ENCODE measurements at regions not wholly inside any gene's neighbourhood (a gene's known extent, or its start where the extent isn't known, plus 50 kb on each side); places are given as distances from the start of the nearest gene placed in this dataset.
"Not testable (repeated sequence)": the region's sequence is repeated elsewhere in the genome, so short reads cannot be mapped to it uniquely, and the experiment has no call there.

DNA sequence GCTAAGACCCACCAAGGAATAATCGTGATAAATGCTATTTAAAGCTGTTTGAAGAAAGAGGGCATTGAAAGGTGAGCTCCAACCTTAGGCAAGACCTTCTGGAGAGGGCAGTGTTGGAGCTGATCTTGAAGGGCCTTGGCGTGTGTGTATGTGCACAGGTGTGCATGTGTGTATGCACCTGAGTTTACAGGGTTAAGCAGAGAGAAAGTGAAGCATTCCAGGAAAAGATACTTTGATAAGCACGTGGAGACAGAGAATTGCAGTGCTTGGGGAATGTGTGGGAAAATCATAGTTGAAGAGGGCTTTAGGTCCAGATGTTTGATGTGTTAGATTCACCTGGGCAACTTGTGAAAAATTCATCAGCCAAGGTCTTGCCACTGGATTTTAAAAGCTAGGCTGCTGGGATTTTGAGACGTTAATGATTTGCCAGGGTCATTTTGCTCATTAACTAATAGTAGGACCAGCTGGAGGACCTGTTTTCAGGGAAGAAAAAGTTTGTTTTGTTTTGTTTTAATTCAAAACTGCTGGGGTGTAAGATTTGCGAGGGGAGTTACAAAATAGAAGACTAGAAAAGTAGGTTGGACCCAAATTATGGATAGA is 78.3 kb upstream of the ANKRD55 start:
- DNase-seq = no peak

- no peak for DNase-seq
These were observed 77.6 kb upstream of the ANKRD55 start for GRCh38 chr5:56310711-56311204.

DNA sequence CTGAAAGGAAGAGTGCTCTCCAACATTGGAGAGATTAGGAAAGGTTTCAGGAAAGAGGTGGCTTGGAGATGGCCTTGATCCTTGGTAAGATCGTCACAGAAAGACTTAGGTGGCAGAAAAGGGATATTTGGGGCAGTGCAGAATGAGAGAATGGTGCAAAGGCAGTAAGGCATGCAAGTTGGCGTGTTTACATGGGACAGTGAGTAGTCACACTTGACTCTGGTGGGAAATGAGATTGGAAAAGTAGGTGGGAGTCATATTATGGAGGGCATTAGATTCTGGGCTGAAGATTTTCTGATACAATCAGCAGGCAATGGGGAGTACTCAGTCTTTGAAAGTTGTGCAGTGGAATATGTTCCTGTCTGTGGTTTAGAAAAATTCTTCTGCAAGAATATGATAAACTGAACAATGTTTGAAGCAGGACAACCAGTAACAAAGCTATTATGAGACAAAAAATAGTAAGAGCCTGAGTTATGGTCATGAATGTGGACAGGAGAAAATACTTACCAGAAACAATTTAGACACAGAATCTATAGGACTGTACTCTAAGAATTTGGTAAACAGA is 76.2 kb upstream of the ANKRD55 start:
- DNase-seq = no peak

DNA sequence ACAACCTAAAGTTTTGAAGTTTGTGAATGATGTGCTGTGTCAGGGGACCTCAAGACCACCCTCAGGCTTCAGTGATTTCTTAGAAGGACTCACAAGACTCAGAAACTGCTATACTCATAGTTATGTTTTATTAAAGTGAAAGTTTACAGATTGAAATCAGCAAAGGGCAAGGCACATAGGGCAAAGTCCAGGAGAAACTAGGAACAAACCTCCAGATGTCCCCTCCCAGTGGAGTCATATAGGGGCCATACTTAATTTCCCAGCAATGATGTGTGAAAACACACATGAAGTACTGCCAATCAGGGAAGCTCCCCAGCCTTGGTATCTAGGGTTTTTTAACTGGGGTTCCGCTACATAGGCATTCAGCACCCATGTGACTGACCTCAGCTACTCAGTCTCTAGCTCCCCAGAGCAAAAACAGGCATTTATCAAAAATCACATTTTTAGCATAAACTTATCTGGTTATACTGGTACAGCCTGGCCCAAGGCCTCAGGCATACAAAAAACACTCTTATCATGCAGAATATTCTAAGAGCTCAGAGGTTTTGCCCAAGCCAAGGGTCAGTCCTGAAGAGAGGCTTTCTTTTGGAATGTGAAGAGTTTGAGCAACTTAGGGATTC is 74.7 kb upstream of the ANKRD55 start:
- no peak for DNase-seq

DNA sequence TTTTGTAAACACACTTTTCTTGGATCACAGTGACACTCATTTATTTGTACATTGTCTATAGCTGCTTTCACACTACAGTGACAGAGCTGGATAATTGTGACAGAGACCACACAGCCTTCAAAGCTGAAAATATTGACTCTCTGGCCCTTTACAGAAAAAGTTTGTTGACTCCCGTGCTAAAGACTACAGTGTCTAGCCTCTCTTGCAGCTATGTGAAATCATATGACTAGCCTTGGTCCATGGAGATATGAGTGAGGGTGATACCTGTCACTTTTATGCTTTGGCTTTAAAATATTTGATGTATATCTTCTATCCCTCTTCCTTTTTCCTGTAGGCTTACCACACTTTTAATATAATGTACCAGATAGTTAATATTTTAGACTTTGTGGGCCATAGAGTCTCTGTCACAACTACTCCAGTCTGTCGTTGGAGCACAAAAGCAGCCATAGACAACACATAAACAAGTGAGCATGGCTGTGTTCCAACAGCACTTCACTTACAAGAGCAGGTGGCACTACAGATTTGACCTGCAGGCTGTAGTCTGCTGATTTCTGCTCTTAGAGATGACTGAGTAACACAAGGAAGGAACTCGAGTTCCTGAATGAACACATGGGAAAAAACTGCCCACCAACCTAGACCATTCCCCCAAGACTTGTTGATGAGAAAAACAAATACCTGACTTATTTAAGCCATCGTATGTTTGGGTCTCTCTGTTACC is 73.5 kb upstream of the ANKRD55 start:
- DNase-seq = no peak

DNA sequence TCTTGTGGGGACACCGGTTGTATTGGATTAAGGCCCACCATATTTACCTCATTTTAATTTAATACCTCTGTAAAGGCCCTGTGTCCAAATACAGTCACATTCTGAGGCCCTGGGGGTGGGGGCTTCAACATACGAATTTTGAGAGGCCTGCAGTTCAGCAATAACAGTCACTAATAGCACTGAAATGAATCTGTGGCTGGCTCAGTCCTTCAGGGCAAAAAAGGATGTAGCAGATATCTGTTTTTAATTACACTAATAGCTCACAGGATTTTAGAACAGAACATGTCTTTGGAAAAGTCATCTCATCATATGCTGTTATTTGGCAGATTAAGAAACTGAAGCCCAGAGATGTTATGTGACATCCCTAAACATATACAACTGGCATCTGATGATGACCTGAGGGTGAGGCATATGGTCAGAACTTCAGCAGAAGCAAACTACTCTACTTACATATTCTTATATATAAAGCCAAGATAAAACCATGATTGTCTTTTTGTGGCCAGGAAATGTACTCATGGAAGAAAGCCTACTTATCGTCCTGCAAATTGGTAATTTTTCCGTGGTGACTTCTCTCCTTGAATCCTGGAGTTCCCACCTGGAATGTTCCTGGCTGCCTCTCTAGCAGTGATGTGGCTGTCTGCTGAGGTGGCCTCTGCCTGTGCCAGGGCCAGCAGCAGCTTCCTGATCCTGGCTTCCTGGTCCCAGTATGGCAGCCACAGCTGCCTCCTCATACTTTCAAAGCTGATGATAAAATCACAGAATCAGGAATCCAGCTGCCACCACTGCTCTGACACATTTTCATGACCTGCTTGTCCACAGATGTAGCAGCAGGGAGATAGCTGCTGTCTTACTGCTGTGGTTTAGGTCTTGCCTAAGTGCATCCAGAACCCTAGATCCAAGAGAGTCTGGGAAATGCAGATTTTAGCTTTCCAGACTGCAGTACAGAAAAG is 72.1 kb upstream of the ANKRD55 start:
- no peak for DNase-seq

DNA sequence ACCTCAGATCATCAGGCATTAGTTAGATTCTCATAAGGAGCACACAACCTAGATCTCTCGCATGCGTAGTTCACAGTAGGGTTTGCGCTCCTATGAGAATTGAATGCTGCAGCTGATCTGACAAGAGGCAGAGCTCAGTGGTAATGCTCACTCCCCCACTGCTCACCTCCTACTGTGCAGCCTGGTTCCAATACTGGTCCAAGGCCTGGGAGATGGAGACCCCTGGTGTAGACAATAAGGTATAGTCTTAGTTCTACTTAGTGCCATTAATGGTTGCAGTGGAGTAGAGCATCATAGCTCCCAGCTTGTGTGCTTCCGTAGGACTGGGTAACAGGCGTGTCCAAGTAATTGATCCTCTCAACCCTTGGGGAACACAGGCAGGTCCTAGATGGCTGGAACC is 70.4 kb upstream of the ANKRD55 start:
- no peak for DNase-seq

DNA sequence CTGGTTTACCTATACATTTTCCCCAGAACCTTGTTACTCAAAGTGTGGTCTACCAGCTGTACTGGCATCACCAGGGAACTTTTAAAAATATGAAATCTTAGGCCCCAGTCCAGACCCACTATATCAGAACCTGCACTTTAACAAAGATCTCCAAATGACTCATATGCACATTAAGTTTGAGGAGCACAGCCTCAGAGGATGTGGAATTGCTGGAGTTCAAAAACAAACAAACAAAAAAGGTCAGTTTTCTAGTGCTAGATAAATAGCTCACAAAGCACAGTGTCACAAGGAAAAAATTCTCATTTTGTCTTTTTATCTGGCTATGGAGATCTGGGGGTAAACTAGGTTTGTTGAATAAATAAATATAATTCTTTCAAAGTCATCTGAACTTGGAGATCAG is 68.9 kb upstream of the ANKRD55 start:
- DNase-seq = no peak

GRCh38 chr5:56301069-56301468 is 67.9 kb upstream of the ANKRD55 start:
- no peak for DNase-seq

DNA sequence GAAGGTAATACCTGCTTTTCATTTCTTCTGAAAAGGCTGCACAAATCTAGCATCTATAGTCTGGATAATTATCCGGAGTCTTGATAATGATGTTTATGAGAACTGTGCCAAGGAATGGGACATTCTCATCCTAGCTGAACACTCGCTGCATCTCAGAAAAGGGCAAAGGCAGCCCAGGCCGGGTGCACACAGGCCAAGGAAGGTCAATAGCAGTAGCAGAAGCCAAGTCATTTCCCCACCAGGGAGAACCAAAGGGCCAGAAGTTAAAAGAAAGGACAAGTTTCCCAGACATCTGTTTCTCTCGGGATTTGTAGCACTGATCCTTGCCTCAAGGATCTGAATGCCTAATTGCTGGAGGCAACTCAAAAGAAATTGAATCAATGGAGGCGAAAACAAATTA is 66.1 kb upstream of the ANKRD55 start:
- DNase-seq = no peak

DNA sequence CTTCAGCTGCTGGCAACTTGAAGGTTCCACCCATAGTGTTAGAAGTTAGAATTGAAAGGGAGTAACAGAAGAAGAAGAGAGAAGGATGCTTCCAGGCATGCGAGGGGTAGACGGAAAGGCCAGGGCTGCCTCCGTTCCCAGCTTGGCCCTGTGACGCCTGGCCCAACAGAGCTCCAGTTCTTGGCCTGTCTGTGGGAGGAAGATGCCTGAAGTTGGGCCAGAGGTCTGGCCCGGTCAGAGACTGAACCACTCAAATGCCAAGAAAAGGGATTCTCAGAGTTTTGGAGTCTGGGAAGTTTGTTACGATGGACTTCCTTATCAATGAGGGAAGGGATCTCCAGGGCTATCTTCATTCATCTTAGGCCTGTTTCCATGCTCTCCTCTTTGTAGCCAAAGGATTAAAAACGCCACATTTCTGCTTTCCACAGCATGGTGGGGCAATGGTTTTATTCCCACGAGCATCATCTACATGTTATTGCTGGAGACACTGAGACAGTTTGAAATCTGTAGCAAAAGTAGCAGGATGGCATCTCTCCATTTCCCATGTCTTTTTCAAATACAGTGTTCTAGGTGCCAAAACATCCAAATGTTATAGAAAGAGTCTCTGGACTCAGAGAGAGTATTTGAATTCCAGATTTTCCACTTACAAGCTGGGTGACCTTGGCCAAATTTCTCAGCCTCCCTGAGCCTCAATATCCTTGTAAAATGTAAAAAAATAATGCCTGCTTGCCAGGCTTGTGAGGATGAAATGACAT is 65.4 kb upstream of the ANKRD55 start:
- no peak for DNase-seq

DNA sequence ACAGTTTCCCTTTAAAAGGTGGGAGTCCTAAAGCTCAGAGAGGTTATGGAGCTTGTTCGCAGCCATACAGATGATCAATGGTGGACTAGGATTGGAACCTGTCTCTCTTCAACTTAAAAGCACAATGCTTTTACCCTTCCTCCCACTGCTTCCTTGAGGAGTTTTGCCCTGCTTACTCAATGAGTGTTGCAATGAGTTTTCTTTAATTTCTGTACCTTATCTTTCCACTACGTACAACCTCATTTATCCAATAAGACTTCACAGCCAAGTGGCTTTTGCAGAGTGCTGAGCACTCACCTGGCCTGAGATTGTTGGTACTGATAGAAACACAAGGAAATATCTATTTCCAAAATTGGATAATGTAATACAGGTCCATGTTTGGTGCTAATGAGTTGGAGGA is 64.7 kb upstream of the ANKRD55 start:
- no peak for DNase-seq

GRCh38 chr5:56295311-56295710 is 62.2 kb upstream of the ANKRD55 start:
- DNase-seq = not testable (repeated sequence)

- no peak for DNase-seq
These were observed 61.2 kb upstream of the ANKRD55 start for GRCh38 chr5:56294354-56294753.

DNA sequence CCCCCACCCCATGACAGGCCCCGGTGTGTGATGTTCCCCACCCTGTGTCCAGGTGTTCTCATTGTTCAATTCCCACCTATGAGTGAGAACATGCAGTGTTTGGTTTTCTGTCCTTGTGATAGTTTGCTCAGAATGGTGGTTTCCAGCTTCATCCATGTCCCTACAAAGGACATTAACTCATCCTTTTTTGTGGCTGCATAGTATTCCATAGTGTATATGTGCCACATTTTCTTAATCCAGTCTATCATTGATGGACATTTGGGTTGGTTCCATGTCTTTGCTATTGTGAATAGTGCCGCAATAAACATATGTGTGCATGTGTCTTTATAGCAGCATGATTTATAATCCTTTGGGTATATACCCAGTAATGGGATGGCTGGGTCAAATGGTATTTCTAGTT is 59.7 kb upstream of the ANKRD55 start:
- not testable (repeated sequence) for DNase-seq

GRCh38 chr5:56291661-56292374 is 58.7 kb upstream of the ANKRD55 start:
- DNase-seq = no peak

GRCh38 chr5:56291079-56291643 is 58.0 kb upstream of the ANKRD55 start:
- DNase-seq = no peak

DNA sequence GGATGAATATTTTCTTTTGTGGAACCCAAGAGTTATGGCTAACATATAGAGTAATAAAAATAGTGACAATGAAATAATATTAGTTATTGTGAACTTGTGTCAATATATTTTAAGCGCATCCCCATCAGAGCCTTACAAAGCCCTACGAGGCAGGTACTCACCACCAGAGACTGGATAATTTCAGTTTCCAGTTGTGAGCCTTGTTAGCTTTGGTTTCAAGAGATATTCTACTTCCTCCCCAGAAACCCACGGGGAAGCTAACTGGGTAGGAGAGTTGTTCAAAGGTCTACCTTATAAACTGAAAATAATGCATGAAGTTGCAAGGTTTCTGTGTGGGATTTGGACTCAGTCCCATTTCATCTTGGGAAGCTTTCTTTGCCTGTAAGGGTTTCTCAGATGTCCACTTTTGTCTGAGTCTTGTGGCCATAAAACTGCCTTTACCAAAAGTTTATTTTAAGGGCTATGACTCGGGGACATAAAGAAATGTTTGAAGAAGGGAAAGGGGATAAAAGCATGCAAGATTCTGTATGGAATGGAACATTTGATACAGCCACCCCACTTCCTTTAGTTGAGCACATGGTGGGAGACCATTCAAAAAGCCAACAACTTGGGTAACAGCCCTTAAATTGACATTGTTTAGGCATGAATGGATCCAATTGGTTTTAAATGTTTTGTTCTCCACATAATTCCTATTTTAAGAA is 57.4 kb upstream of the ANKRD55 start:
- DNase-seq = no peak

- DNase-seq = no peak
These were observed 56.5 kb upstream of the ANKRD55 start for GRCh38 chr5:56289602-56289987.

DNA sequence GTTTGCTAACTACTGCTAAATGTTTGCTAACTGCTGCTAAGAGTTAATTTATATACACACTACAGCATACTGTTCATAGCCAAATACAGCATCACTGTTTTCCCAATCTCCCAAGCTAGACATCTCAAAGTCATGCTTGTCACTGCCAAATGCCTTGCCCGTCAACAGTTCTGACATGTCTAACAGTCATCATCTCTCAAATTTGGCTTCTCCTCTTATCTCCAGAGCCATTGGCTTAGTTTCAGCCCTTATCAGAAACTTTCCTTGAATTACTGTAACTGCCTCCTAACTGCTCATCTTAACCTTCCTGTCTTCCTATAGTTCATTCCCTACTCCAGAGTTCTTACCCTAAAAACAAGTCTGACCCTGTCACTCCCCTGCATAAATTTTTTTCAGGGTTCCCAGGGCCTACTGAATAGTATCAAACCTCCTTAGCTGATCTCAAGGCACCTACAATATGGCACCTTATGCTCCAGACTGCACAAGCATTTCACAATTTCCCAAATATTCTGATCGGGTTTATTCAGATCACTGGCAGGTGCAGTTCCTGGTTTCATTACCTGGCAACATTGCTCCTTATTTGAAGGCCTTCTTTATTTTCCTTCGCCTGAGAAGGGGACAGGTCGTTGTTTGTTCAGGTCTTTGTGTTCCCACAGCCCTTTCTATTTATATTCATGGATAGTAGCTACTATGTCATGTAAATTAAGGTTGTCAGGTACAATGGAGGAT is 55.9 kb upstream of the ANKRD55 start:
- DNase-seq = no peak
